BE2C (cell line): ENCODE measurements at regions not wholly inside any gene's neighbourhood (a gene's known extent, or its start where the extent isn't known, plus 50 kb on each side); places are given as distances from the start of the nearest gene placed in this dataset.

ENCODE experiments used
- DNase-seq: peaks from one replicate; pipeline ENCODE4 v3.0.0-alpha.2; 2020
- H3K27me3 ChIP-seq: fragments of 250-450 bp; sonication (Bioruptor Pico); 2 replicates; pipeline ENCODE4 v1.5.1; 2020; ENCODE audit warnings: mild to moderate bottlenecking
- H3K36me3 ChIP-seq: fragments of 250-450 bp; sonication (Bioruptor Pico); 2 replicates; pipeline ENCODE4 v1.5.1; 2020; ENCODE audit warnings: mild to moderate bottlenecking
- H3K4me1 ChIP-seq: fragments of 250-450 bp; sonication (Bioruptor Pico); 2 replicates; pipeline ENCODE4 v1.5.1; 2020
- H3K4me3 ChIP-seq: 2 replicates; pipeline ENCODE4 v1.5.1; 2011; ENCODE audit warnings: low read depth, low read length
- H3K9me3 ChIP-seq: fragments of 250-450 bp; sonication (Bioruptor Pico); 2 replicates; pipeline ENCODE4 v1.5.1; 2020
- TF ChIP-seq, protein P1 (sequence below): IDR thresholded peaks from 2 replicates; pipeline ENCODE4 v1.5.1; 2012; ENCODE audit warnings: mild to moderate bottlenecking, low read depth, low read length

DNA sequence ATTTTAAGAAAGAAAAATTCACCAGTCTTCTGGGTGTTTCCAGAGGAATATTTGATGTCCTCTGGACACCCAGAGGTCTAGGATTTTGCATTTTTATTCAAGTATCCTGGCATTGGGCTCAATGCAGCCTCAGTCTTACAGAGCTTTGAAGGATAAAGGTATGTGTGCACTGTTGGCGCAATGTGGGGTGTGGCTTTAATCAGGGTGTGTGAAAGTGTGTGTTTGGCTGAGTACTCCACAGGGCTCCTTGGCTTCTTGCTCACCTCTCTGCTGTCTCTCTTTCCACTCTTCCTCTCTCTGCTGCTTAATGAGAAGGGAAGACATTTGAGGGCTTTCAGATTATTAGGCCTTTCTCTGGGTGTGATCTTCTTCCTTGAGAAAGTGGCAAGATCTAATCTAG is 193.3 kb upstream of the CCND2 start:
- Histone ChIP-seq H3K36me3 (no peaks in the 10 kb centered on the region), H3K4me1 (no peaks in the 10 kb centered on the region), H3K4me3 (no peak overlapping the region), H3K27me3 (no peaks in the 10 kb centered on the region; the same call in 1 of the 2 replicates), H3K9me3 (no peaks in the 10 kb centered on the region)
- no peak for DNase-seq
- TF ChIP-seq, protein P1, sequence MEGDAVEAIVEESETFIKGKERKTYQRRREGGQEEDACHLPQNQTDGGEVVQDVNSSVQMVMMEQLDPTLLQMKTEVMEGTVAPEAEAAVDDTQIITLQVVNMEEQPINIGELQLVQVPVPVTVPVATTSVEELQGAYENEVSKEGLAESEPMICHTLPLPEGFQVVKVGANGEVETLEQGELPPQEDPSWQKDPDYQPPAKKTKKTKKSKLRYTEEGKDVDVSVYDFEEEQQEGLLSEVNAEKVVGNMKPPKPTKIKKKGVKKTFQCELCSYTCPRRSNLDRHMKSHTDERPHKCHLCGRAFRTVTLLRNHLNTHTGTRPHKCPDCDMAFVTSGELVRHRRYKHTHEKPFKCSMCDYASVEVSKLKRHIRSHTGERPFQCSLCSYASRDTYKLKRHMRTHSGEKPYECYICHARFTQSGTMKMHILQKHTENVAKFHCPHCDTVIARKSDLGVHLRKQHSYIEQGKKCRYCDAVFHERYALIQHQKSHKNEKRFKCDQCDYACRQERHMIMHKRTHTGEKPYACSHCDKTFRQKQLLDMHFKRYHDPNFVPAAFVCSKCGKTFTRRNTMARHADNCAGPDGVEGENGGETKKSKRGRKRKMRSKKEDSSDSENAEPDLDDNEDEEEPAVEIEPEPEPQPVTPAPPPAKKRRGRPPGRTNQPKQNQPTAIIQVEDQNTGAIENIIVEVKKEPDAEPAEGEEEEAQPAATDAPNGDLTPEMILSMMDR, result no peak

DNA sequence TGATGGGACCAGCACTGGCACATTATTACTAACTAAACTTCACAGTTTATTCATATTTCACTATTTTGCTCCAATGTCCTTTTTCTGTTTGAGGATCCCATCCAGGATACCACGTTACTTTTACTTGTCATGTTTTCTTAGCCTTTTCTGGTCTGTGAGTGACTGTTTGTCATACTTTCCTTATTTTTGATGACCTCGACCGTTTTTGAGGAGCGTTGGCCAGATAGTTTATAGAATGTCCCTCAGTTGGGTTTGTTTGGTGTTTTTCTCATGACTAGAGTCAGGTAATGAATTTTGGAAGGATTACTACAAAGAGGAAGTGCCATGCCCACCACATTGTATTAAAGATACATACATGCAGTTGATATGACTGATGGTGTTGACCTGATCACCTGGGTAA is 199.4 kb upstream of the CCND2 start:
- no peak for DNase-seq
- no peaks in the 10 kb centered on the region for H3K9me3 ChIP-seq
- no peaks in the 10 kb centered on the region for H3K27me3 ChIP-seq
- no peak overlapping the region for H3K4me3 ChIP-seq
- H3K4me1 ChIP-seq, result no peaks in the 10 kb centered on the region
- no peaks in the 10 kb centered on the region for H3K36me3 ChIP-seq
- TF ChIP-seq, protein P1, result no peak

DNA sequence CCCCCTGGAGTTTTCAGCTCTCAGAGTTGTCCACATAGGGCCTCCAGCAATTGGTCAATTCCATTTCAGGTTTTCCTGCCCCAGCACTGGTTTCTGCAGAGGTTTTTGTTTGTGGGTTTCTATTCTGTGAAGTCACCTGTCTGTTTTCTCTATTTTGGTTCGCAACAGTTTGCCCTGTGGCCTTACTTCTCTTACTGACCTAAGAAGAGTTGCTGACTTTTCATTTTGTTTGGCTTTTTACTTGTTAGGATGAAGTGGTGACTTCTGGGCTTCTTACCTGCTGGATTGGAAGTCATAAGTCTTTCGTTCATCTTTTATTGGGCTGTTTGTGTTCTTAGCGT is 196.4 kb upstream of the PARP11 start:
- TF ChIP-seq, protein P1, result no peak
- no peaks in the 10 kb centered on the region for H3K36me3 ChIP-seq
- DNase-seq, result no peak
- no peak overlapping the region for H3K4me3 ChIP-seq
- H3K27me3 ChIP-seq, result no peaks in the 10 kb centered on the region
- H3K9me3 ChIP-seq, result no peaks in the 10 kb centered on the region
- no peaks in the 10 kb centered on the region for H3K4me1 ChIP-seq

DNA sequence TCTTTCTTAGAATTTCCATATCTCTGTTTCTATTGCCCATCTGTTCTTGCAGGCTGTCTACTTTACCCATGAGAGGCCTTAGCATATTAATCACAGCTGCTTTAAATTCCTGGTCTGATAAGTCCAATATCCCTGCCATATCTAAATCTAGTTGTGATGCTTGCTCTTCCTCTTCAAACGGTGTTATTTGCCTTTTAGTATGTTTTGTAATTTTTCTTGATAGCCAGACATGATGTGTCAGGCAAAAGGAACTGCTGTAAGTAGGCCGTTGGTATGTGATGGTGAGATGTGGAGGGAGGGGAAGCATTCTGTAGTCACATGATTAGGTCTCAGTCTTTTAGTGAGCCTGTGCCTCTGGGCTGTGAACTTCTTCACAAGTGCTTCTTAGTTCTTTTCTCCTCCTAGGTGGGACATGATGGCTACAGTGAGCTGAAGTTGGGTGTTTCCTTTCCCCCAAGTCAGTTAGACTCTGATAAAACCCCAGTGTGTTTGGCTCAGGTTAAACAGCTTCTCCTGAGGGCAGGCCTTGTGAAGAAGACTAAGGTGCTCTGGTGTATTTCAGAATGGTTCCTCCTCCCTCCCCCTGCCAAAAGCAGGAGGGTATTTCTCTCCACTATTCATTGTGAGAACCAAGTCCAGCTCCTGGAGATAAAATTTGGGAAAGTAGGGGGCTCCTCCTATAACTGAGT is 195.9 kb upstream of the PARP11 start:
- TF ChIP-seq, protein P1, result no peak

DNA sequence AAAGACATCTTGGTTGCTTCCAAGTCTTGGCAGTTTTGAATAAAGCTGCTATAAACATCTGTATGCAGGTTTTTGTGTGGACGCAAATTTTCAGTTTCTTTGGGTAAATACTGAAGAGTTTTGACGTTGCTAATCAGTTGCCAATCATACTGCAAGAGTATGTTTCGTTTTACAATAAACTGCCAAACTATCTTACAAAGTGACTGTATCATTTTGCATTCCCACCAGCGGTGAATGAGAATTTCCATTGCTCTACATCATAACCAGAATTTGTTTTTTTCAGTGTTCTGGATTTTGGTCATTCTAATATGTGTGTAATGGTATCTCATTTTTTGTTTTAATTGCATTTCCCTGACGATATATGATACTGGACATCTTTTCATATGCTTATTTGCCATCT is 190.8 kb upstream of the PARP11 start:
- Histone ChIP-seq H3K4me3 (no peak overlapping the region), H3K36me3 (no peaks in the 10 kb centered on the region), H3K4me1 (no peaks in the 10 kb centered on the region), H3K27me3 (no peaks in the 10 kb centered on the region), H3K9me3 (no peaks in the 10 kb centered on the region)
- TF ChIP-seq, protein P1, result no peak
- no peak for DNase-seq

More for the DNA sequence above, 195.9 kb upstream of the PARP11 start:
- no peaks in the 10 kb centered on the region for H3K27me3 ChIP-seq
- DNase-seq, result no peak
- no peaks in the 10 kb centered on the region for H3K9me3 ChIP-seq
- H3K36me3 ChIP-seq, result no peaks in the 10 kb centered on the region
- no peak overlapping the region for H3K4me3 ChIP-seq
- H3K4me1 ChIP-seq, result no peaks in the 10 kb centered on the region

DNA sequence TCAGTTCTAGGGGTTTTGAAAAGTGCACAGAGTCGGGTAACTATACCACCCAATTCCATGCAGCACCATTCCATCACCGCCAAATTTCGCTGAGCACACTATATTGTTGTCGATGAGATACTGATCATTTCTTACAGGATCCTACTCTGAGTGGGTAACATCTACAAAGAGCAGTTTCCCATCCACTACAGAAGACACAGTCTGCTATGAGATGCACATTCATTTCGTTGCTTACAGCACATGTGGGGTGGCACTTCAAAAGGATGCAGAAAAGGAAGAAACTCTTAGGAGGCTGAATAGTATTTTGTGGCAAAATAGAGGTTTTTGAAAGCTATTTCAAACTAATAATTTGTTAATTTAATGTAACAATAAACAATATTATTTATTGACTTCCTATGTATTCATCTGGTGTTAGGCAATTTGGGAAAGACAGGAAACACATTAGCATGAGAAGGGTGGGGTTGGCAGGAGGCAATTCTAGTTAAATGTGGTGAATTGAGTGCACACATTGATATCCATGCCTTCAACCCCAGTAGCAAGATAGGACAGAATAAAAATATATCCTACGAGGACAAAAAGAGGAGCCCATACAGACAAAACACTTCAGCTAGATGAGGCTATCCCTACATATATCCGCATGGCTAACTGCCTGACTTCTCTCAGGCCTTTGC is 186.8 kb upstream of the PARP11 start:
- Histone ChIP-seq H3K4me3 (no peak overlapping the region), H3K4me1 (no peaks in the 10 kb centered on the region), H3K36me3 (no peaks in the 10 kb centered on the region), H3K9me3 (no peaks in the 10 kb centered on the region), H3K27me3 (no peaks in the 10 kb centered on the region; the same call in 1 of the 2 replicates)
- TF ChIP-seq, protein P1, result no peak
- DNase-seq, result no peak
